GM23338 (cell line): ENCODE measurements at regions not wholly inside any gene's neighbourhood (a gene's known extent, or its start where the extent isn't known, plus 50 kb on each side); places are given as distances from the start of the nearest gene placed in this dataset.

Experiments
- ATAC-seq: fragments of 200-7000 bp; cut with Tn5 transposase; 3 replicates; pipeline ENCODE4 v1.9.1; 2020
- DNase-seq: peaks from one replicate; pipeline ENCODE4 v3.0.0-alpha.2; 2015; ENCODE audit warnings: low spot score
- H2AFZ ChIP-seq: fragments of 200-600 bp; sonication (generic); 2 replicates; pipeline ENCODE4 v1.8.0; 2016; ENCODE audit warnings: antibody characterized with exemption, mild to moderate bottlenecking, moderate library complexity
- H3F3A ChIP-seq: fragments of 200-600 bp; sonication (generic); replicated peaks from 2 replicates; pipeline ENCODE4 v1.8.0; 2017; ENCODE audit warnings: antibody characterized with exemption, mixed run types, low read depth
- H3K27ac ChIP-seq: fragments of 200-600 bp; sonication (generic); 2 replicates; pipeline ENCODE4 v1.6.1; 2016; ENCODE audit warnings: low read depth
- H3K27me3 ChIP-seq: fragments of 200-600 bp; sonication (generic); 2 replicates; pipeline ENCODE4 v1.8.0; 2016; ENCODE audit warnings: mild to moderate bottlenecking, mixed run types, moderate library complexity; ENCODE audit not compliant: insufficient read depth
- H3K36me3 ChIP-seq: fragments of 200-600 bp; sonication (generic); 2 replicates; pipeline ENCODE4 v1.8.0; 2016; ENCODE audit warnings: mild to moderate bottlenecking; ENCODE audit not compliant: insufficient read depth
- H3K4me1 ChIP-seq: fragments of 200-600 bp; sonication (generic); 2 replicates; pipeline ENCODE4 v1.8.0; 2016; ENCODE audit warnings: mild to moderate bottlenecking, moderate library complexity; ENCODE audit not compliant: insufficient read depth
- H3K4me2 ChIP-seq: fragments of 200-600 bp; sonication (generic); 2 replicates; pipeline ENCODE4 v1.7.1; 2017; ENCODE audit warnings: mixed run types
- H3K4me3 ChIP-seq: fragments of 200-600 bp; sonication (generic); 2 replicates; pipeline ENCODE4 v1.6.1; 2016; ENCODE audit warnings: mixed run types
- H3K79me2 ChIP-seq: fragments of 200-600 bp; sonication (generic); replicated peaks from 2 replicates; pipeline ENCODE4 v1.8.0; 2017; ENCODE audit warnings: mild to moderate bottlenecking; ENCODE audit not compliant: insufficient read depth
- H3K9me2 ChIP-seq: fragments of 200-600 bp; sonication (generic); 2 replicates; pipeline ENCODE4 v1.8.0; 2017; ENCODE audit not compliant: insufficient read depth
- H4K20me1 ChIP-seq: fragments of 200-600 bp; sonication (generic); replicated peaks from 2 replicates; pipeline ENCODE4 v1.8.0; 2017; ENCODE audit warnings: mild to moderate bottlenecking; ENCODE audit not compliant: insufficient read depth
- H3K27ac Mint-ChIP-seq: 2 replicates; pipeline ENCODE4 v1.8.0; 2020; ENCODE audit warnings: inconsistent platforms, mild to moderate bottlenecking, moderate library complexity, mixed read lengths
- H3K27me3 Mint-ChIP-seq: 3 replicates; pipeline ENCODE4 v1.8.0; 2022; ENCODE audit warnings: low read depth, mild to moderate bottlenecking, moderate library complexity, mixed read lengths, inconsistent platforms; ENCODE audit not compliant: insufficient read depth, poor library complexity
- H3K36me3 Mint-ChIP-seq: 3 replicates; pipeline ENCODE4 v1.8.0; 2021; ENCODE audit warnings: low read depth, mild to moderate bottlenecking, inconsistent platforms, moderate library complexity, mixed read lengths
- H3K4me1 Mint-ChIP-seq: 3 replicates; pipeline ENCODE4 v1.8.0; 2020; ENCODE audit warnings: mild to moderate bottlenecking, inconsistent platforms, mixed read lengths
- H3K4me3 Mint-ChIP-seq: 3 replicates; pipeline ENCODE4 v1.8.0; 2021; ENCODE audit warnings: moderate library complexity, mild to moderate bottlenecking, inconsistent platforms, mixed read lengths
- H3K9me3 Mint-ChIP-seq: 3 replicates; pipeline ENCODE4 v1.8.0; 2020; ENCODE audit warnings: moderate library complexity, mild to moderate bottlenecking, inconsistent platforms, mixed read lengths
- CREB1 ChIP-seq: fragments of 250-450 bp; sonication (Bioruptor Pico); IDR thresholded peaks from 2 replicates; pipeline ENCODE4 v1.5.0; 2020; ENCODE audit warnings: low read depth, mild to moderate bottlenecking, moderate library complexity
- CTCF ChIP-seq, 2 experiments: fragments of 200-600 bp in 1 of 2; sonication (generic) in 1 of 2; conservative IDR thresholded peaks; 2 replicates each; pipeline versions ENCODE4 v1.5.1 to v1.6.1; 2016 to 2017; ENCODE audit warnings: antibody characterized with exemption in 2 of 2, low read depth in 2 of 2, mild to moderate bottlenecking in 2 of 2, moderate library complexity in 1 of 2
- EZH2 ChIP-seq: fragments of 200-600 bp; sonication (generic); IDR thresholded peaks from one replicate; pipeline ENCODE4 v1.8.0; 2017; ENCODE audit warnings: antibody characterized with exemption, mild to moderate bottlenecking, low read depth; ENCODE audit not compliant: unreplicated experiment
- JUNB ChIP-seq: IDR thresholded peaks from one replicate; pipeline ENCODE4 v1.6.1; 2016; ENCODE audit warnings: antibody characterized with exemption; ENCODE audit not compliant: unreplicated experiment
- NANOG ChIP-seq: IDR thresholded peaks from 2 replicates; pipeline ENCODE4 v1.6.1; 2016; ENCODE audit warnings: antibody characterized with exemption, borderline replicate concordance
- REST ChIP-seq: IDR thresholded peaks from one replicate; pipeline ENCODE4 v1.6.1; 2018; ENCODE audit warnings: antibody characterized with exemption; ENCODE audit not compliant: unreplicated experiment
- STAT1 ChIP-seq: IDR thresholded peaks from one replicate; pipeline ENCODE4 v1.6.1; 2016; ENCODE audit warnings: antibody characterized with exemption; ENCODE audit not compliant: unreplicated experiment

GRCh38 chr3:187841560-187841959 is 96.3 kb upstream of the BCL6 start:
- Histone ChIP-seq H3K4me3 (no peak overlapping the region), H3K36me3 (no peaks in the 10 kb centered on the region), H3K27me3 (no peaks in the 10 kb centered on the region), H3K4me2 (no peak overlapping the region), H4K20me1 (no peaks in the 10 kb centered on the region), H3F3A (no peaks in the 10 kb centered on the region), H3K27ac (no peak overlapping the region), H3K4me1 (no peaks in the 10 kb centered on the region), H2AFZ (no peak overlapping the region), H3K79me2 (no peaks in the 10 kb centered on the region), H3K9me2 (no peaks in the 10 kb centered on the region)
- Mint-ChIP-seq H3K4me3 (no peak overlapping the region), H3K27me3 (no peaks in the 10 kb centered on the region), H3K4me1 (no peaks in the 10 kb centered on the region), H3K36me3 (no peaks in the 10 kb centered on the region), H3K9me3 (no peaks in the 10 kb centered on the region), H3K27ac (no peak overlapping the region)
- ATAC-seq (no peak), DNase-seq (no peak)
- TF ChIP-seq NANOG, result no peak
- no peak for TF ChIP-seq CTCF (conservative IDR thresholded peaks at IDR 0.05; ENCODE audit: low read depth in 2 of 2)
- TF ChIP-seq REST, result no peak

GRCh38 chr3:187843654-187844053 is 98.4 kb upstream of the BCL6 start:
- ATAC-seq, result no peak
- Mint-ChIP-seq H3K36me3 (no peaks in the 10 kb centered on the region), H3K9me3 (no peaks in the 10 kb centered on the region), H3K27ac (no peak overlapping the region), H3K4me3 (no peak overlapping the region), H3K4me1 (no peaks in the 10 kb centered on the region), H3K27me3 (no peaks in the 10 kb centered on the region)
- Histone ChIP-seq H3K9me2 (no peaks in the 10 kb centered on the region), H3K4me1 (no peaks in the 10 kb centered on the region), H3K79me2 (no peaks in the 10 kb centered on the region), H2AFZ (no peak overlapping the region), H3K27ac (no peak overlapping the region), H3K27me3 (no peaks in the 10 kb centered on the region), H4K20me1 (no peaks in the 10 kb centered on the region), H3K36me3 (no peaks in the 10 kb centered on the region), H3F3A (no peaks in the 10 kb centered on the region), H3K4me2 (no peak overlapping the region), H3K4me3 (no peak overlapping the region)
- DNase-seq, result no peak
- no peak for TF ChIP-seq REST
- TF ChIP-seq EZH2, result no peak
- TF ChIP-seq STAT1, result no peak
- no peak for TF ChIP-seq CREB1
- TF ChIP-seq JUNB, result no peak
